ENCODE measurements at regions not wholly inside any gene's neighbourhood (a gene's known extent, or its start where the extent isn't known, plus 50 kb on each side); places are given as distances from the start of the nearest gene placed in this dataset.

DNA sequence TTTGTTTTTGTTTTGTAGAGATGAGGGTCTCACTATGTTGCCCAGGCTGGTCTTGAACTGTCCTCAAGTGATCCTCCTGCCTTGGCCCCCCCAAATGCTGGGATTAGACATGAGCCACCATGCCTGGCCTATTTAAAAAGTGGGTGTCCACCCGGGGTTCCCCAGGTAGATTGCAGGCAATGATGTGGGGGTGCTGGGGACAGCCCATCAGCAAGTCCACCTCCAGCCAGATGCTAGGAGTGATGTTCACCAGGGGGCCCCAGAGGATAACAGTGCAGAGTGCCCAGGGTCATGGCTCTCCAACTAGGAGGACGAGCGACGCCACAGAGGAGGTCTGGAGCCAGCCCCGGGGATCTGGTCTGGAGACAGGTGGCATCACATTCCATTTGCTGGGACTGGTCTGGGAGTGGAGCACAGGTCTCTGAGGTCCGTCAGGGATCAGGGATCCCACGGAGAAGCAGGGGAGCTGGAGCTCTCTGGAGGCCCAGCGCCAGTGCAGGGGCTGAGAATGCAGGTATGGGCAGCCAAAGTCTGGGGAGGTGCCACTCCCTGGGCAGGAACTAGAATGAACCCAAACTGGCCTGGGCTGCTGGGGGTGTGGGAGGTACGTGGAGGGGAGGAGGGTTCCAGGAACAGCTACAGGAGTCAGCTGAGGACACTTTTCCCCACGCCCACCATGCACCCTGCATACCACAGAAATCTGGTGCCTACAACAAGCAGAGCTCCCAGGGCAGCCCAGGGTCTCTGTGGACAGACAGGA lies 51.2 kb upstream of the PCSK6 start:
- H3K27ac ChIP-seq = no peak overlapping the region
- H3K27me3 ChIP-seq (replicated peaks; ENCODE audit: insufficient read depth) = no peaks in the 10 kb centered on the region
- TF ChIP-seq, protein P1, sequence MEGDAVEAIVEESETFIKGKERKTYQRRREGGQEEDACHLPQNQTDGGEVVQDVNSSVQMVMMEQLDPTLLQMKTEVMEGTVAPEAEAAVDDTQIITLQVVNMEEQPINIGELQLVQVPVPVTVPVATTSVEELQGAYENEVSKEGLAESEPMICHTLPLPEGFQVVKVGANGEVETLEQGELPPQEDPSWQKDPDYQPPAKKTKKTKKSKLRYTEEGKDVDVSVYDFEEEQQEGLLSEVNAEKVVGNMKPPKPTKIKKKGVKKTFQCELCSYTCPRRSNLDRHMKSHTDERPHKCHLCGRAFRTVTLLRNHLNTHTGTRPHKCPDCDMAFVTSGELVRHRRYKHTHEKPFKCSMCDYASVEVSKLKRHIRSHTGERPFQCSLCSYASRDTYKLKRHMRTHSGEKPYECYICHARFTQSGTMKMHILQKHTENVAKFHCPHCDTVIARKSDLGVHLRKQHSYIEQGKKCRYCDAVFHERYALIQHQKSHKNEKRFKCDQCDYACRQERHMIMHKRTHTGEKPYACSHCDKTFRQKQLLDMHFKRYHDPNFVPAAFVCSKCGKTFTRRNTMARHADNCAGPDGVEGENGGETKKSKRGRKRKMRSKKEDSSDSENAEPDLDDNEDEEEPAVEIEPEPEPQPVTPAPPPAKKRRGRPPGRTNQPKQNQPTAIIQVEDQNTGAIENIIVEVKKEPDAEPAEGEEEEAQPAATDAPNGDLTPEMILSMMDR (IDR thresholded peaks at IDR 0.05) = no peak
- DNase-seq (ENCODE audit: low spot score) = no peak
- H3K36me3 ChIP-seq = no peaks in the 10 kb centered on the region
- no peaks in the 10 kb centered on the region for H3K9me3 ChIP-seq
- ATAC-seq (ENCODE audit: insufficient number of reproducible peaks, low FRiP score, low read depth) = no peak
- no peak overlapping the region for H3K4me3 ChIP-seq
- H3K4me1 ChIP-seq (ENCODE audit: control insufficient read depth in 1 of 2, low read depth in 2 of 2) = no peaks in the 10 kb centered on the region

DNA sequence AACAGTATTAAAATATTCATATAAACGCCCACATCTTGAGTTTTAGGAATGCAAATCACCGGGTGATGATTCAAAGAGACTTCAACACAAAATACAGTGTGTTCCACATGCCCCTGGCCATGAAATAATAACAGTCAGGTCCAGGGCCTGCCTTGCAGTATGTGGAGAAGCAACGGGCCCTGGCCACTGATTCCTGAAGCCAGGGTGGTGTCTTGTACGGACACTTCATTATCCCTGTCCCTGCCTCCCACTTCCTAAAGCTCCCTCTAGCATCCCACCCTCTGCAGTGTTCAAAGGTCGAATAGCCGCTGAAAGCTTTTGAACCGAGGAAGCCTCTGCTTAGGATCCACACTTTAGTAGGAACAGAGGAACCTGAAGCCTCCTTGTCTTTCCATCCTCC lies 50.4 kb upstream of the PCSK6 start:
- no peaks in the 10 kb centered on the region for H3K36me3 ChIP-seq
- H3K9me3 ChIP-seq = no peaks in the 10 kb centered on the region
- no peaks in the 10 kb centered on the region for H3K4me1 ChIP-seq (ENCODE audit: control insufficient read depth in 1 of 2, low read depth in 2 of 2)
- no peak for DNase-seq (ENCODE audit: low spot score)
- no peak for ATAC-seq (ENCODE audit: insufficient number of reproducible peaks, low FRiP score, low read depth)
- TF ChIP-seq, protein P1 (IDR thresholded peaks at IDR 0.05) = no peak
- no peaks in the 10 kb centered on the region for H3K27me3 ChIP-seq (replicated peaks; ENCODE audit: insufficient read depth)
- H3K27ac ChIP-seq = no peak overlapping the region
- H3K4me3 ChIP-seq = no peak overlapping the region

- no peak overlapping the region for H3K4me3 ChIP-seq
Observed at GRCh38 chr15:101539492-101539891, 50.0 kb upstream of the PCSK6 start.

More at GRCh38 chr15:101539492-101539891, 50.0 kb upstream of the PCSK6 start:
- TF ChIP-seq, protein P1 (IDR thresholded peaks at IDR 0.05) = no peak
- H3K9me3 ChIP-seq = no peaks in the 10 kb centered on the region
- no peak for DNase-seq (ENCODE audit: low spot score)
- no peaks in the 10 kb centered on the region for H3K36me3 ChIP-seq
- no peak overlapping the region for H3K27ac ChIP-seq
- H3K27me3 ChIP-seq (replicated peaks; ENCODE audit: insufficient read depth) = no peaks in the 10 kb centered on the region
- no peaks in the 10 kb centered on the region for H3K4me1 ChIP-seq (ENCODE audit: control insufficient read depth in 1 of 2, low read depth in 2 of 2)
- ATAC-seq (ENCODE audit: insufficient number of reproducible peaks, low FRiP score, low read depth) = no peak

Data from thoracic aorta (tissue), 2 donors.